H1 (cell line): ENCODE measurements at regions not wholly inside any gene's neighbourhood (a gene's known extent, or its start where the extent isn't known, plus 50 kb on each side); places are given as distances from the start of the nearest gene placed in this dataset.

Experiments used
- EZH2 ChIP-seq: fragments of 200-600 bp; sonication (generic); IDR thresholded peaks from 2 replicates; pipeline ENCODE4 v1.7.1; 2012; ENCODE audit warnings: low read depth, mild to moderate bottlenecking, moderate library complexity, low read length, inconsistent platforms; ENCODE audit not compliant: severe bottlenecking
- HDAC2 ChIP-seq, 2 experiments: fragments of 300-600 bp in 1 of 2; sonication (generic) in 1 of 2; IDR thresholded peaks; 2 replicates each; pipeline ENCODE4 v1.6.1; 2011 to 2012; ENCODE audit warnings: low read depth in 2 of 2, low read length in 2 of 2, mild to moderate bottlenecking in 2 of 2, moderate library complexity in 2 of 2, borderline replicate concordance in 1 of 2, inconsistent platforms in 1 of 2
- JUN ChIP-seq: IDR thresholded peaks from 2 replicates; pipeline ENCODE4 v1.6.1; 2011; ENCODE audit warnings: low read depth, mild to moderate bottlenecking, improper control_type of control experiment, low read length
- KDM5A ChIP-seq: fragments of 200-600 bp; IDR thresholded peaks from 2 replicates; pipeline ENCODE4 v1.7.1; 2012; ENCODE audit warnings: mild to moderate bottlenecking, low read length, inconsistent platforms, mixed read lengths
- NRF1 ChIP-seq: IDR thresholded peaks from 2 replicates; pipeline ENCODE4 v1.6.1; 2011; ENCODE audit warnings: mild to moderate bottlenecking, low read depth, low read length, improper control_type of control experiment
- PHF8 ChIP-seq: fragments of 200-600 bp; sonication (generic); conservative IDR thresholded peaks from 2 replicates; pipeline ENCODE4 v1.7.1; 2012; ENCODE audit warnings: low read depth, mild to moderate bottlenecking, inconsistent platforms, low read length, moderate library complexity
- POLR2A ChIP-seq, 2 experiments: IDR thresholded peaks; 1 replicate in 1 of 2; 2 replicates in 1 of 2; pipeline ENCODE4 v1.6.1; 2011; ENCODE audit warnings: low read depth in 2 of 2, low read length in 2 of 2, mild to moderate bottlenecking in 2 of 2; ENCODE audit errors: control extremely low read depth in 1 of 2
- POLR2AphosphoS5 ChIP-seq: IDR thresholded peaks from 2 replicates; pipeline ENCODE4 v1.6.1; 2011; ENCODE audit warnings: low read depth, low read length
- POU5F1 ChIP-seq: IDR thresholded peaks from 2 replicates; pipeline ENCODE4 v1.6.1; 2011; ENCODE audit warnings: low read depth, mild to moderate bottlenecking, low read length, moderate library complexity
- TAF1 ChIP-seq: IDR thresholded peaks from 2 replicates; pipeline ENCODE4 v1.6.1; 2011; ENCODE audit warnings: mild to moderate bottlenecking, low read depth, low read length
- TEAD4 ChIP-seq: IDR thresholded peaks from 2 replicates; pipeline ENCODE4 v1.6.1; 2012; ENCODE audit warnings: low read depth, low read length, inconsistent platforms, mixed read lengths
- YY1 ChIP-seq: IDR thresholded peaks from 2 replicates; pipeline ENCODE4 v1.6.1; 2011; ENCODE audit warnings: low read depth, mild to moderate bottlenecking, low read length
- TF ChIP-seq, protein P1 (sequence below), 3 experiments: IDR thresholded peaks; 1 replicate in 2 of 3; 2 replicates in 1 of 3; pipeline versions ENCODE4 v1.5.1 to v1.6.1; 2011; ENCODE audit warnings: low read length in 3 of 3, mild to moderate bottlenecking in 3 of 3, inconsistent platforms in 2 of 3, low read depth in 1 of 3, moderate library complexity in 1 of 3; ENCODE audit not compliant: insufficient read depth in 1 of 3; ENCODE audit errors: control extremely low read depth in 1 of 3
- TF ChIP-seq, protein P2 (sequence below): IDR thresholded peaks from 2 replicates; pipeline ENCODE4 v1.6.1; 2012; ENCODE audit warnings: inconsistent platforms

DNA sequence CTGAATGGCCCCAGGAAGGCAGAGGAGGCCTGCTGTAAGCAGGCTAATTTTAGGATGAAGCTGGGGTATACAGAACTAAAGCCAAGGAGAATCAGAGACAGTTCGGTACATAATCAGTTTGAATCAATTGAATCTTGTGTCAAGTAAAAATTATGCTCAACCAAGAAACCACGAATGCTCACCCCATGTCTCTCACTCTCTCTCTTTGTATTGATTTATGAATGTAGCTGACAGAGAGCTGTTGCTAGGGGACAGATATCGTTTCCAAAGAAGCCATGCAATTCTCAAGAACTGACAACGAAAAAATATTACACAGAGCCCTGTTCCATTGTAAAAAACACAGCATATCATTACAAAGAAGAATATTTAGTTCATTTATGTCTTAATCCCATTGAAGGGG lies 151.1 kb upstream of the PKP2 start:
- no peak for TF ChIP-seq HDAC2 (IDR thresholded peaks at IDR 0.05; ENCODE audit: borderline replicate concordance in 1 of 2, low read depth in 2 of 2, low read length in 2 of 2)
- TF ChIP-seq, protein P1, sequence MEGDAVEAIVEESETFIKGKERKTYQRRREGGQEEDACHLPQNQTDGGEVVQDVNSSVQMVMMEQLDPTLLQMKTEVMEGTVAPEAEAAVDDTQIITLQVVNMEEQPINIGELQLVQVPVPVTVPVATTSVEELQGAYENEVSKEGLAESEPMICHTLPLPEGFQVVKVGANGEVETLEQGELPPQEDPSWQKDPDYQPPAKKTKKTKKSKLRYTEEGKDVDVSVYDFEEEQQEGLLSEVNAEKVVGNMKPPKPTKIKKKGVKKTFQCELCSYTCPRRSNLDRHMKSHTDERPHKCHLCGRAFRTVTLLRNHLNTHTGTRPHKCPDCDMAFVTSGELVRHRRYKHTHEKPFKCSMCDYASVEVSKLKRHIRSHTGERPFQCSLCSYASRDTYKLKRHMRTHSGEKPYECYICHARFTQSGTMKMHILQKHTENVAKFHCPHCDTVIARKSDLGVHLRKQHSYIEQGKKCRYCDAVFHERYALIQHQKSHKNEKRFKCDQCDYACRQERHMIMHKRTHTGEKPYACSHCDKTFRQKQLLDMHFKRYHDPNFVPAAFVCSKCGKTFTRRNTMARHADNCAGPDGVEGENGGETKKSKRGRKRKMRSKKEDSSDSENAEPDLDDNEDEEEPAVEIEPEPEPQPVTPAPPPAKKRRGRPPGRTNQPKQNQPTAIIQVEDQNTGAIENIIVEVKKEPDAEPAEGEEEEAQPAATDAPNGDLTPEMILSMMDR (IDR thresholded peaks at IDR 0.05; ENCODE audit: control extremely low read depth in 1 of 3, insufficient read depth in 1 of 3, low read depth in 1 of 3, low read length in 3 of 3): no peak
- no peak for TF ChIP-seq POLR2A (IDR thresholded peaks at IDR 0.05; ENCODE audit: control extremely low read depth in 1 of 2, low read depth in 2 of 2, low read length in 2 of 2)
- TF ChIP-seq, protein P2, sequence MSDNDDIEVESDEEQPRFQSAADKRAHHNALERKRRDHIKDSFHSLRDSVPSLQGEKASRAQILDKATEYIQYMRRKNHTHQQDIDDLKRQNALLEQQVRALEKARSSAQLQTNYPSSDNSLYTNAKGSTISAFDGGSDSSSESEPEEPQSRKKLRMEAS: no peak
- no peak for TF ChIP-seq JUN
- no peak for TF ChIP-seq PHF8
- TF ChIP-seq TEAD4: no peak
- TF ChIP-seq KDM5A: no peak
- no peak for TF ChIP-seq NRF1
- TF ChIP-seq YY1: no peak
- TF ChIP-seq POLR2AphosphoS5: no peak
- TF ChIP-seq TAF1: no peak
- TF ChIP-seq EZH2: no peak
- no peak for TF ChIP-seq POU5F1
